ENCODE measurements at regions not wholly inside any gene's neighbourhood (a gene's known extent, or its start where the extent isn't known, plus 50 kb on each side); places are given as distances from the start of the nearest gene placed in this dataset.

GRCh38 chr7:117982071-117983055 lies 109.1 kb upstream of the CTTNBP2 start:
- TF ChIP-seq, protein P1, sequence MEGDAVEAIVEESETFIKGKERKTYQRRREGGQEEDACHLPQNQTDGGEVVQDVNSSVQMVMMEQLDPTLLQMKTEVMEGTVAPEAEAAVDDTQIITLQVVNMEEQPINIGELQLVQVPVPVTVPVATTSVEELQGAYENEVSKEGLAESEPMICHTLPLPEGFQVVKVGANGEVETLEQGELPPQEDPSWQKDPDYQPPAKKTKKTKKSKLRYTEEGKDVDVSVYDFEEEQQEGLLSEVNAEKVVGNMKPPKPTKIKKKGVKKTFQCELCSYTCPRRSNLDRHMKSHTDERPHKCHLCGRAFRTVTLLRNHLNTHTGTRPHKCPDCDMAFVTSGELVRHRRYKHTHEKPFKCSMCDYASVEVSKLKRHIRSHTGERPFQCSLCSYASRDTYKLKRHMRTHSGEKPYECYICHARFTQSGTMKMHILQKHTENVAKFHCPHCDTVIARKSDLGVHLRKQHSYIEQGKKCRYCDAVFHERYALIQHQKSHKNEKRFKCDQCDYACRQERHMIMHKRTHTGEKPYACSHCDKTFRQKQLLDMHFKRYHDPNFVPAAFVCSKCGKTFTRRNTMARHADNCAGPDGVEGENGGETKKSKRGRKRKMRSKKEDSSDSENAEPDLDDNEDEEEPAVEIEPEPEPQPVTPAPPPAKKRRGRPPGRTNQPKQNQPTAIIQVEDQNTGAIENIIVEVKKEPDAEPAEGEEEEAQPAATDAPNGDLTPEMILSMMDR (IDR thresholded peaks at IDR 0.05): no peak
- no peak for TF ChIP-seq POLR2A (IDR thresholded peaks at IDR 0.05)
